ENCODE measurements at regions not wholly inside any gene's neighbourhood (a gene's known extent, or its start where the extent isn't known, plus 50 kb on each side); places are given as distances from the start of the nearest gene placed in this dataset.
"Not testable (repeated sequence)": the region's sequence is repeated elsewhere in the genome, so short reads cannot be mapped to it uniquely, and the experiment has no call there.

- H2BK15ac ChIP-seq (ENCODE audit: low read depth, low read length); H4K8ac ChIP-seq (ENCODE audit: low read depth in 2 of 2, low read length in 2 of 2); H3K9me3 ChIP-seq (ENCODE audit: control insufficient read depth, insufficient read depth, low read length); H3K79me1 ChIP-seq (ENCODE audit: low read depth in 1 of 2, low read length in 2 of 2); H2BK120ac ChIP-seq (ENCODE audit: low read depth, low read length); dilution Hi-C loops (cut with HindIII; ENCODE audit: low sequenced_read_pairs, unreplicated experiment); H2AFZ ChIP-seq (replicated peaks; ENCODE audit: low read length, poor library complexity); H3K4me1 ChIP-seq (ENCODE audit: control insufficient read depth, insufficient read depth, low read length); H2AK9ac ChIP-seq (replicated peaks; ENCODE audit: low read depth, low read length, poor library complexity); intact Hi-C loops (cut with micrococcal nuclease); H3K4me3 ChIP-seq (ENCODE audit: insufficient read depth, low read depth, low read length); H4K91ac ChIP-seq (ENCODE audit: insufficient read depth, low read depth, low read length); H2AK5ac ChIP-seq (ENCODE audit: low read depth, low read length); H3K4me2 ChIP-seq (ENCODE audit: low read depth, low read length); H3K23ac ChIP-seq (ENCODE audit: low read depth, low read length); H3K36me3 ChIP-seq (ENCODE audit: control insufficient read depth, insufficient read depth, low read length); H3K27ac ChIP-seq (ENCODE audit: insufficient read depth, low read length); POLR2A ChIA-PET (ENCODE audit: unreplicated experiment); BruUV-seq (replicated peaks); DNase-seq; H3K14ac ChIP-seq (replicated peaks; ENCODE audit: low read depth, low read length); H3K9ac ChIP-seq (ENCODE audit: low read depth, low read length); CTCF ChIA-PET; H3K56ac ChIP-seq (ENCODE audit: extremely low read depth, insufficient read depth, low read length); H3K18ac ChIP-seq (ENCODE audit: low read depth, low read length); H4K5ac ChIP-seq (ENCODE audit: low read depth, low read length); H3K9me1 ChIP-seq (ENCODE audit: insufficient read depth, low read length); H2BK20ac ChIP-seq (ENCODE audit: low read depth, low read length); H2BK5ac ChIP-seq (ENCODE audit: low read depth, low read length, poor library complexity, severe bottlenecking); H4K20me1 ChIP-seq (ENCODE audit: insufficient read depth, low read length); H3K27me3 ChIP-seq (ENCODE audit: control insufficient read depth, insufficient read depth, low read length); ATAC-seq (ENCODE audit: low read depth): not testable (repeated sequence)
- WGBS, 2 experiments (ENCODE audit: extremely low coverage in 2 of 2, insufficient read length in 1 of 2): no CpG with 5 or more reads among the region's 14 CpGs
- 0 out of 2 replicates have a peak overlapping the region, but pooled peaks have one; percentile 61 for H3K4ac ChIP-seq (ENCODE audit: low read depth, low read length)
- in situ Hi-C loops (cut with MboI; ENCODE audit: low sequenced_read_pairs): loop anchor here (25.0 kb wide), 1 partner anchor 290 kb away; the partner anchor contains the start of genes NFATC2IP and SPNS1
Measured at GRCh38 chr16:29252311-29252710, 154.2 kb downstream of the NPIPB11 start.

- peak; percentile 61 for ATAC-seq (ENCODE audit: low read depth)
- DNase-seq; H3K23ac ChIP-seq (ENCODE audit: low read depth, low read length); H3K36me3 ChIP-seq (ENCODE audit: control insufficient read depth, insufficient read depth, low read length); BruUV-seq (replicated peaks); POLR2A ChIA-PET (ENCODE audit: unreplicated experiment); dilution Hi-C loops (cut with HindIII; ENCODE audit: low sequenced_read_pairs, unreplicated experiment); H3K56ac ChIP-seq (ENCODE audit: extremely low read depth, insufficient read depth, low read length); H3K4me1 ChIP-seq (ENCODE audit: control insufficient read depth, insufficient read depth, low read length); H4K20me1 ChIP-seq (ENCODE audit: insufficient read depth, low read length); H3K9me1 ChIP-seq (ENCODE audit: insufficient read depth, low read length); H3K9ac ChIP-seq (ENCODE audit: low read depth, low read length); H2BK5ac ChIP-seq (ENCODE audit: low read depth, low read length, poor library complexity, severe bottlenecking); H2AK9ac ChIP-seq (replicated peaks; ENCODE audit: low read depth, low read length, poor library complexity); H3K79me1 ChIP-seq (ENCODE audit: low read depth in 1 of 2, low read length in 2 of 2); intact Hi-C loops (cut with micrococcal nuclease); H3K4me2 ChIP-seq (ENCODE audit: low read depth, low read length); H3K27me3 ChIP-seq (ENCODE audit: control insufficient read depth, insufficient read depth, low read length); H3K4me3 ChIP-seq (ENCODE audit: insufficient read depth, low read depth, low read length); CTCF ChIA-PET; H3K9me3 ChIP-seq (ENCODE audit: control insufficient read depth, insufficient read depth, low read length): not testable (repeated sequence)
- in situ Hi-C loops (cut with MboI; ENCODE audit: low sequenced_read_pairs): loop anchor here (25.0 kb wide), 1 partner anchor 289 kb away; the partner anchor contains the start of genes NFATC2IP and SPNS1
- peak overlapping the region; percentile 34; the same call in 1 of the 2 replicates for H3K27ac ChIP-seq (ENCODE audit: insufficient read depth, low read length)
- H3K4ac ChIP-seq (ENCODE audit: low read depth, low read length): peak overlapping the region; percentile 61; the same call in 1 of the 2 replicates
- H4K5ac ChIP-seq (ENCODE audit: low read depth, low read length): peak overlapping the region; percentile 77; the same call in 1 of the 2 replicates
- 53% methylated on average over 13 of the region's 21 CpGs; no CpG with 5 or more reads in 1 of the 2 experiments for WGBS, 2 experiments (ENCODE audit: extremely low coverage in 2 of 2, insufficient read length in 1 of 2)
- peak overlapping the region; percentile 60; the same call in 1 of the 2 replicates for H3K18ac ChIP-seq (ENCODE audit: low read depth, low read length)
- H3K14ac ChIP-seq (replicated peaks; ENCODE audit: low read depth, low read length): peak overlapping the region; percentile 21; the same call in 1 of the 2 replicates
- peak overlapping the region; percentile 75 for H4K91ac ChIP-seq (ENCODE audit: insufficient read depth, low read depth, low read length)
- H2BK20ac ChIP-seq (ENCODE audit: low read depth, low read length): peak overlapping the region; percentile 35; the same call in 1 of the 2 replicates
- H2AFZ ChIP-seq (replicated peaks; ENCODE audit: low read length, poor library complexity): peak overlapping the region; percentile 63
- H2BK120ac ChIP-seq (ENCODE audit: low read depth, low read length): peak overlapping the region; percentile 81; the same call in 1 of the 2 replicates
- H2BK15ac ChIP-seq (ENCODE audit: low read depth, low read length): peak overlapping the region; percentile 13; the same call in 1 of the 3 replicates
- peak overlapping the region; percentile 95 for H2AK5ac ChIP-seq (ENCODE audit: low read depth, low read length)
- peak overlapping the region; percentile 74 to 83; a peak in 3 of 4 replicates for H4K8ac ChIP-seq (ENCODE audit: low read depth in 2 of 2, low read length in 2 of 2)
Measured at GRCh38 chr16:29251571-29252011, 154.9 kb downstream of the NPIPB11 start.

Data from IMR-90 (cell line).